H1 (cell line): ENCODE measurements at regions not wholly inside any gene's neighbourhood (a gene's known extent, or its start where the extent isn't known, plus 50 kb on each side); places are given as distances from the start of the nearest gene placed in this dataset.

ENCODE experiments used
- CTCF ChIA-PET: fragments of 300-600 bp; sonication (Branson Sonifier 250); formaldehyde crosslinking; loops from one replicate; lab custom pipeline; 2021; ENCODE audit not compliant: partially characterized antibody; lab: Charles Lee
- POLR2A ChIA-PET: fragments of 300-600 bp; sonication (Branson Sonifier 250); formaldehyde crosslinking; loops from one replicate; lab custom pipeline; 2021; ENCODE audit warnings: inconsistent platforms; ENCODE audit not compliant: partially characterized antibody; lab: Charles Lee
- DNase-seq, 2 experiments: peaks; one replicate each; pipeline versions ENCODE4 v3.0.0 to v3.0.0-alpha.2; 2010 to 2022; ENCODE audit warnings: low spot score in 2 of 2, low read depth in 1 of 2, mixed read lengths in 1 of 2
- FAIRE-seq: peaks from 2 replicates; lab custom pipeline; 2011; peaks lifted over from hg19 to GRCh38; lab: Jason Lieb, UNC
- H2AFZ ChIP-seq: 2 replicates; pipeline ENCODE4 v1.8.1; 2012; ENCODE audit warnings: low read length, inconsistent platforms
- H2AK5ac ChIP-seq: 2 replicates; pipeline ENCODE4 v1.6.1; 2013; ENCODE audit warnings: low read depth, low read length
- H2BK120ac ChIP-seq: replicated peaks from 2 replicates; pipeline ENCODE3; 2013; ENCODE audit warnings: low read depth, low read length, inconsistent platforms
- H2BK12ac ChIP-seq: 2 replicates; pipeline ENCODE4 v1.6.1; 2013; ENCODE audit warnings: low read depth, low read length
- H2BK15ac ChIP-seq: 2 replicates; pipeline ENCODE4 v1.6.1; 2013; ENCODE audit warnings: low read length
- H2BK20ac ChIP-seq: 2 replicates; pipeline ENCODE4 v1.6.1; 2013; ENCODE audit warnings: low read length
- H2BK5ac ChIP-seq: 2 replicates; pipeline ENCODE4 v1.6.1; 2013; ENCODE audit warnings: low read depth, low read length
- H3K14ac ChIP-seq: 2 replicates; pipeline ENCODE4 v1.6.1; 2013; ENCODE audit warnings: inconsistent platforms; ENCODE audit not compliant: insufficient read length
- H3K18ac ChIP-seq: 2 replicates; pipeline ENCODE4 v1.6.1; 2013; ENCODE audit warnings: low read length; ENCODE audit errors: extremely low read depth
- H3K23ac ChIP-seq: 2 replicates; pipeline ENCODE4 v1.6.1; 2013; ENCODE audit warnings: inconsistent platforms; ENCODE audit not compliant: insufficient read length
- H3K23me2 ChIP-seq: 2 replicates; pipeline ENCODE4 v1.6.1; 2013; ENCODE audit warnings: low read depth, low read length
- H3K27ac ChIP-seq: 2 replicates; pipeline ENCODE4 v1.6.1; 2011; ENCODE audit warnings: low read depth, low read length, inconsistent platforms
- H3K27me3 ChIP-seq, 4 experiments: replicated peaks in 1 of 4; 1 replicate in 1 of 4; 2 replicates in 3 of 4; pipeline versions ENCODE4 v1.6.1 to v1.8.1; 2011 to 2013; ENCODE audit warnings: low read length in 3 of 4, mild to moderate bottlenecking in 3 of 4, inconsistent platforms in 2 of 4, mixed read lengths in 2 of 4, moderate library complexity in 1 of 4; ENCODE audit not compliant: control insufficient read depth in 3 of 4, insufficient read depth in 3 of 4; ENCODE audit errors: extremely low read depth in 1 of 4
- H3K36me3 ChIP-seq, 4 experiments: 2 replicates each; pipeline versions ENCODE4 v1.6.1 to v1.8.1; 2011 to 2013; ENCODE audit warnings: mild to moderate bottlenecking in 4 of 4, low read length in 3 of 4, moderate library complexity in 2 of 4, control low read depth in 1 of 4, inconsistent platforms in 1 of 4; ENCODE audit not compliant: insufficient read depth in 4 of 4, control insufficient read depth in 2 of 4
- H3K4ac ChIP-seq: replicated peaks from 2 replicates; pipeline ENCODE3; 2013; ENCODE audit warnings: low read length, low read depth, mixed read lengths, inconsistent platforms; ENCODE audit not compliant: insufficient read length
- H3K4me1 ChIP-seq, 4 experiments: replicated peaks in 1 of 4; 1 replicate in 1 of 4; 2 replicates in 3 of 4; pipeline versions ENCODE4 v1.6.1 to v1.8.1; 2011 to 2013; ENCODE audit warnings: low read length in 3 of 4, inconsistent platforms in 2 of 4, mixed read lengths in 1 of 4; ENCODE audit not compliant: insufficient read depth in 4 of 4, control insufficient read depth in 3 of 4
- H3K4me2 ChIP-seq, 2 experiments: 2 replicates each; pipeline versions ENCODE4 v1.6.1 to v1.8.1; 2011 to 2013; ENCODE audit warnings: low read depth in 2 of 2, low read length in 2 of 2, control low read depth in 1 of 2, inconsistent platforms in 1 of 2, mild to moderate bottlenecking in 1 of 2; ENCODE audit not compliant: insufficient read depth in 1 of 2
- H3K4me3 ChIP-seq, 4 experiments: fragments of 200-600, 300-600 bp in 1 of 4; sonication (generic), shearing (Covaris generic), sonication (Bioruptor Twin) in 1 of 4; 2 replicates each; pipeline versions ENCODE4 v1.5.1 to v1.8.1; 2011 to 2016; ENCODE audit warnings: low read length in 4 of 4, low read depth in 3 of 4, control low read depth in 2 of 4, inconsistent platforms in 2 of 4, mild to moderate bottlenecking in 2 of 4, mixed read lengths in 1 of 4, moderate library complexity in 1 of 4; ENCODE audit not compliant: insufficient read depth in 2 of 4; ENCODE audit errors: extremely low read depth in 1 of 4
- H3K56ac ChIP-seq: replicated peaks from 2 replicates; pipeline ENCODE3; 2013; ENCODE audit warnings: low read depth, mild to moderate bottlenecking, mixed read lengths, low read length, inconsistent platforms; ENCODE audit not compliant: insufficient read length
- H3K79me1 ChIP-seq: 2 replicates; pipeline ENCODE4 v1.6.1; 2013; ENCODE audit warnings: low read depth, low read length, control low read depth
- H3K79me2 ChIP-seq, 2 experiments: 2 replicates each; pipeline versions ENCODE4 v1.6.1 to v1.8.1; 2012 to 2013; ENCODE audit warnings: low read length in 2 of 2, mild to moderate bottlenecking in 2 of 2, inconsistent platforms in 1 of 2; ENCODE audit not compliant: insufficient read depth in 2 of 2, control insufficient read depth in 1 of 2
- H3K9ac ChIP-seq, 4 experiments: replicated peaks in 1 of 4; 1 replicate in 1 of 4; 2 replicates in 3 of 4; pipeline versions ENCODE4 v1.6.1 to v1.8.1; 2011 to 2013; ENCODE audit warnings: low read depth in 3 of 4, low read length in 3 of 4, control low read depth in 2 of 4, mild to moderate bottlenecking in 2 of 4, moderate library complexity in 2 of 4, inconsistent platforms in 1 of 4; ENCODE audit errors: extremely low read depth in 1 of 4
- H3K9me3 ChIP-seq, 2 experiments: 2 replicates each; pipeline versions ENCODE4 v1.6.1 to v1.8.1; 2012 to 2013; ENCODE audit warnings: mild to moderate bottlenecking in 2 of 2, moderate library complexity in 2 of 2, control low read depth in 1 of 2, inconsistent platforms in 1 of 2, low read depth in 1 of 2, low read length in 1 of 2, mixed read lengths in 1 of 2; ENCODE audit not compliant: insufficient read depth in 2 of 2
- H4K20me1 ChIP-seq, 2 experiments: replicated peaks in 1 of 2; 2 replicates each; pipeline versions ENCODE3 to v1.8.1; 2011 to 2013; ENCODE audit warnings: inconsistent platforms in 2 of 2, low read length in 2 of 2, mild to moderate bottlenecking in 1 of 2; ENCODE audit not compliant: insufficient read depth in 2 of 2, control insufficient read depth in 1 of 2
- H4K5ac ChIP-seq: 2 replicates; pipeline ENCODE4 v1.6.1; 2013; ENCODE audit warnings: low read length, low read depth, mixed read lengths, inconsistent platforms; ENCODE audit not compliant: insufficient read length
- H4K8ac ChIP-seq: 2 replicates; pipeline ENCODE4 v1.8.0; 2013; ENCODE audit warnings: mild to moderate bottlenecking, moderate library complexity, low read length, inconsistent platforms; ENCODE audit not compliant: insufficient read depth; ENCODE audit errors: extremely low read depth
- H4K91ac ChIP-seq: replicated peaks from 2 replicates; pipeline ENCODE3; 2013; ENCODE audit warnings: low read length, mixed read lengths, inconsistent platforms; ENCODE audit not compliant: insufficient read length
- PHF8 ChIP-seq: fragments of 200-600 bp; sonication (generic); conservative IDR thresholded peaks from 2 replicates; pipeline ENCODE4 v1.7.1; 2012; ENCODE audit warnings: low read depth, mild to moderate bottlenecking, inconsistent platforms, low read length, moderate library complexity
- POLR2A ChIP-seq, 2 experiments: IDR thresholded peaks; 1 replicate in 1 of 2; 2 replicates in 1 of 2; pipeline ENCODE4 v1.6.1; 2011; ENCODE audit warnings: low read depth in 2 of 2, low read length in 2 of 2, mild to moderate bottlenecking in 2 of 2; ENCODE audit errors: control extremely low read depth in 1 of 2
- YY1 ChIP-seq: IDR thresholded peaks from 2 replicates; pipeline ENCODE4 v1.6.1; 2011; ENCODE audit warnings: low read depth, mild to moderate bottlenecking, low read length
- WGBS, 2 experiments: shearing (Covaris generic) in 1 of 2; methylation state at CpG; one replicate each; pipeline versions ENCODE4 v1.1.6 to v1.1.7; 2013 to 2015; ENCODE audit warnings: low lambda C conversion rate in 2 of 2, mixed read lengths in 2 of 2, inconsistent platforms in 1 of 2, low coverage in 1 of 2, missing lambda C conversion rate in 1 of 2; ENCODE audit not compliant: insufficient replicate concordance in 2 of 2, insufficient coverage in 1 of 2, insufficient read length in 1 of 2; ENCODE audit errors: extremely low coverage in 1 of 2, missing lambda C conversion rate in 1 of 2; 5-methylcytosine and 5-hydroxymethylcytosine counted together

DNA sequence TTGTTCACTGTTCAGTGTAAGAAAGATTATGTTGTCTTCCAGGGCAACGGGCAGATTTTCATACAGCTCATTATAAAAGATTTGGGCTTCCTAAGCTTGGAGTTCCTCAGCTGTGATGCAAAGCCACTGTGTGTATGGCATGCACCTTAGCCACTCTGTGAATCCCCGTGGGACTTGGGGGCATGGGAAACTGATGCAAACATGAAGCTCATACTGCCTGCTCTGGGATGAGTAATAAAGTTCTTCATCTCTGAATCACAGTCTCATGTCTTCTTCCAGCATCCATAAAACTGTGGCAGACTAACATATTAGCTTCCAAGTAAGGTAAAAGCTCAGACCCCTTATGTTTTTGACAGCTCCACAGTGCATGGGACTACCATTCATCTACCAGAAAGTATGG lies 154.3 kb upstream of the RORA start:
- Histone ChIP-seq H3K14ac (no peak overlapping the region), H4K20me1 (no peaks in the 10 kb centered on the region), H4K8ac (no peak overlapping the region), H2BK15ac (no peak overlapping the region), H3K4me3 (no peak overlapping the region), H3K36me3 (no peaks in the 10 kb centered on the region), H4K91ac (no peak overlapping the region), H3K79me2 (no peaks in the 10 kb centered on the region), H3K4me2 (no peak overlapping the region), H2BK5ac (no peak overlapping the region), H3K56ac (no peak overlapping the region), H2BK20ac (no peak overlapping the region), H3K4ac (no peak overlapping the region), H2BK12ac (no peak overlapping the region), H3K27me3 (no peaks in the 10 kb centered on the region), H3K18ac (no peak overlapping the region), H3K9me3 (peaks cover 0 to 3% of the 10 kb centered on the region in 2 experiments; a peak in 1 of 4 replicates), H4K5ac (no peak overlapping the region), H2BK120ac (no peak overlapping the region), H2AFZ (no peak overlapping the region), H3K79me1 (no peaks in the 10 kb centered on the region), H3K23me2 (no peaks in the 10 kb centered on the region), H3K4me1 (no peaks in the 10 kb centered on the region), H3K27ac (no peak overlapping the region), H2AK5ac (no peak overlapping the region), H3K23ac (no peak overlapping the region), H3K9ac (no peak overlapping the region)
- whole genome bisulfite sequencing, 2 experiments = 100% methylated on average over 2 of the region's 2 CpGs; no CpG with 5 or more reads in 1 of the 2 experiments
- no peak for DNase-seq
- FAIRE-seq = no peak
- TF ChIP-seq POLR2A (IDR thresholded peaks at IDR 0.05; ENCODE audit: control extremely low read depth in 1 of 2, low read depth in 2 of 2, low read length in 2 of 2) = no peak
- no peak for TF ChIP-seq PHF8
- no peak for TF ChIP-seq YY1
- POLR2A ChIA-PET = no interaction called here
- CTCF ChIA-PET = interaction anchor here (0.9 kb wide), 1 partner anchor 15 kb away, joined by 4 read pairs; no protein-coding TSS in a partner anchor
